Right lobe of liver (tissue), 6 donors: ENCODE measurements at regions not wholly inside any gene's neighbourhood (a gene's known extent, or its start where the extent isn't known, plus 50 kb on each side); places are given as distances from the start of the nearest gene placed in this dataset.
"Not testable (repeated sequence)": the region's sequence is repeated elsewhere in the genome, so short reads cannot be mapped to it uniquely, and the experiment has no call there.

ENCODE experiments used
- ATAC-seq, 4 donors: fragments of 200-7000 bp; cut with Tn5 transposase; one replicate each; pipeline ENCODE4 v1.9.1; 2020; ENCODE audit warnings: mild to moderate bottlenecking in 4 of 4, moderate library complexity in 4 of 4
- DNase-seq, 3 donors: peaks; one replicate each; pipeline ENCODE4 v3.0.0-alpha.2; 2020
- H3K27ac ChIP-seq, 3 donors: fragments of 200-600 bp; one replicate each; pipeline ENCODE4 v1.8.0; 2022
- H3K27me3 ChIP-seq, 2 donors: fragments of 200-600 bp; one replicate each; pipeline ENCODE4 v1.8.0; 2022
- H3K36me3 ChIP-seq, 4 donors: fragments of 200-600 bp; sonication (generic) in 1 of 4; one replicate each; pipeline versions ENCODE4 v1.5.1 to v1.8.0; 2017 to 2022; ENCODE audit warnings: control low read depth in 1 of 4
- H3K4me1 ChIP-seq, 4 donors: fragments of 200-600 bp; sonication (generic) in 1 of 4; one replicate each; pipeline versions ENCODE4 v1.5.1 to v1.8.0; 2017 to 2022; ENCODE audit warnings: control low read depth in 1 of 4
- H3K4me3 ChIP-seq, 3 donors: fragments of 200-600 bp; one replicate each; pipeline ENCODE4 v1.8.0; 2022
- H3K9me3 ChIP-seq, 4 donors: fragments of 200-600 bp; sonication (generic) in 1 of 4; one replicate each; pipeline versions ENCODE4 v1.5.1 to v1.8.0; 2017 to 2022; ENCODE audit warnings: control low read depth in 1 of 4
- CTCF ChIP-seq, 4 donors: fragments of 200-600 bp in 3 of 4; fragments of 450-650 bp in 1 of 4; IDR thresholded peaks; one replicate each; pipeline versions ENCODE4 v1.5.1 to v1.8.0; 2016 to 2022; ENCODE audit warnings: antibody characterized with exemption in 4 of 4, mild to moderate bottlenecking in 2 of 4
- POLR2A ChIP-seq: fragments of 450-650 bp; IDR thresholded peaks from one replicate; pipeline ENCODE4 v1.6.1; 2017; ENCODE audit warnings: antibody characterized with exemption, mild to moderate bottlenecking
- WGBS: methylation state at CpG from one replicate; pipeline ENCODE4 v1.1.6; 2018; ENCODE audit warnings: low coverage, low lambda C conversion rate; ENCODE audit not compliant: insufficient coverage; ENCODE audit errors: missing lambda C conversion rate; 5-methylcytosine and 5-hydroxymethylcytosine counted together
- intact Hi-C, 2 donors: fragments of 100-400 bp; cut with DNase I; formaldehyde crosslinking; loops; one replicate each; pipeline versions ENCODE4 v1.11.2 to v1.14.1; 2022
- donor health status: DM: no; HTN: yes; CAD: no.
- donor health status: DM: no; HTN: no; CAD: no.
- donor health status: DM: no; HTN: no; CAD: no.
- donor health status: DM: no; HTN: yes; CAD: no.
- donor health status: DM: no; HTN: yes; CAD: no.

GRCh38 chr4:162475246-162475645, 311.4 kb upstream of the FSTL5 start:
- no peak for ATAC-seq
- WGBS = 53% methylated on average over 4 of the region's 4 CpGs
- TF ChIP-seq CTCF (IDR thresholded peaks at IDR 0.05) = no peak
- TF ChIP-seq POLR2A = no peak
- H3K36me3 ChIP-seq = no peaks in the 10 kb centered on the region
- H3K27ac ChIP-seq = no peak overlapping the region
- no peak overlapping the region for H3K4me3 ChIP-seq
- no peaks in the 10 kb centered on the region for H3K9me3 ChIP-seq
- no peaks in the 10 kb centered on the region for H3K4me1 ChIP-seq
- no peak for DNase-seq
- intact Hi-C loops = no loop called here
- H3K27me3 ChIP-seq = no peaks in the 10 kb centered on the region

GRCh38 chr4:162469977-162470376, 306.2 kb upstream of the FSTL5 start:
- Histone ChIP-seq H3K27me3 (no peaks in the 10 kb centered on the region), H3K9me3 (no peaks in the 10 kb centered on the region), H3K4me1 (no peaks in the 10 kb centered on the region), H3K36me3 (no peaks in the 10 kb centered on the region), H3K27ac (no peak overlapping the region), H3K4me3 (no peak overlapping the region)
- DNase-seq (no peak), ATAC-seq (no peak)
- no peak for TF ChIP-seq POLR2A
- TF ChIP-seq CTCF (IDR thresholded peaks at IDR 0.05) = no peak
- intact Hi-C loops = no loop called here

GRCh38 chr4:162465356-162465755, 301.6 kb upstream of the FSTL5 start:
- DNase-seq, H3K27ac ChIP-seq, H3K9me3 ChIP-seq, H3K4me3 ChIP-seq, H3K4me1 ChIP-seq, H3K27me3 ChIP-seq, ATAC-seq, intact Hi-C loops, H3K36me3 ChIP-seq: not testable (repeated sequence)
- WGBS = 73% methylated on average over 1 of the region's 1 CpG

GRCh38 chr4:162461952-162462351, 298.2 kb upstream of the FSTL5 start:
- no peaks in the 10 kb centered on the region for H3K9me3 ChIP-seq
- peak in 3 of 4 donors; percentile 14 to 21 (median 19) for TF ChIP-seq CTCF (IDR thresholded peaks at IDR 0.05)
- TF ChIP-seq POLR2A = no peak
- intact Hi-C loops = no loop called here
- 35% methylated on average over 1 of the region's 1 CpG for WGBS
- no peak overlapping the region for H3K27ac ChIP-seq
- DNase-seq (no peak), ATAC-seq (no peak)
- H3K4me3 ChIP-seq = no peak overlapping the region
- H3K36me3 ChIP-seq = no peaks in the 10 kb centered on the region
- no peaks in the 10 kb centered on the region for H3K4me1 ChIP-seq
- no peaks in the 10 kb centered on the region for H3K27me3 ChIP-seq

- Histone ChIP-seq H3K9me3 (no peaks in the 10 kb centered on the region), H3K4me1 (no peaks in the 10 kb centered on the region), H3K4me3 (no peak overlapping the region), H3K36me3 (no peaks in the 10 kb centered on the region), H3K27me3 (no peaks in the 10 kb centered on the region), H3K27ac (no peak overlapping the region)
- TF ChIP-seq CTCF (IDR thresholded peaks at IDR 0.05) = no peak
- no peak for TF ChIP-seq POLR2A
- WGBS = 60% methylated on average over 6 of the region's 6 CpGs
- no peak for ATAC-seq
- intact Hi-C loops = no loop called here
- DNase-seq = no peak
Measured at GRCh38 chr4:162458051-162458450, 294.3 kb upstream of the FSTL5 start.
